ENCODE measurements at regions not wholly inside any gene's neighbourhood (a gene's known extent, or its start where the extent isn't known, plus 50 kb on each side); places are given as distances from the start of the nearest gene placed in this dataset.

GRCh38 chr12:125371033-125371432 is 305.8 kb downstream of the AACS start:
- TF ChIP-seq CTCF (conservative IDR thresholded peaks at IDR 0.05): no peak
- no peak for TF ChIP-seq ZFX (IDR thresholded peaks at IDR 0.05)
